ENCODE measurements at regions not wholly inside any gene's neighbourhood (a gene's known extent, or its start where the extent isn't known, plus 50 kb on each side); places are given as distances from the start of the nearest gene placed in this dataset.

DNA sequence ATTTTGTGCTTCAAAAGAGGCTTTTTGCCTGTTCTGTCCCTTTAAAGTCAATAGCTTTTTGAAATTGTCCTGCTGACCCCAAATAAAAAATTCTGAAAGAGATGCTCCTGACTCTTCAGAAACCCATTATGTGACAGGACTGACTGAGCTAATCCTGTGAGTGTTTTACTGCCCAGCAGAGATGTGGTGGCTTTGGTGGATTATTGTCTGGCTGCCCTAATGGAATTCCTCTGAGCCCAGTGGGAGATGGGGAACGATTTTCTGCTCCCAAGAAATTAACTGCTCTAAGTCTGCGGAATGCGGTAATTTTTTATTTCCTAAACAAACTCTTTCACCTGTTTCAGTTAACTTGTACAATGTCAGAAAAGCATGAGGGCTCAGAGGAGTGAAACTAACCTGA is 258.2 kb downstream of the IKZF2 start:
- TF ChIP-seq, protein P1, sequence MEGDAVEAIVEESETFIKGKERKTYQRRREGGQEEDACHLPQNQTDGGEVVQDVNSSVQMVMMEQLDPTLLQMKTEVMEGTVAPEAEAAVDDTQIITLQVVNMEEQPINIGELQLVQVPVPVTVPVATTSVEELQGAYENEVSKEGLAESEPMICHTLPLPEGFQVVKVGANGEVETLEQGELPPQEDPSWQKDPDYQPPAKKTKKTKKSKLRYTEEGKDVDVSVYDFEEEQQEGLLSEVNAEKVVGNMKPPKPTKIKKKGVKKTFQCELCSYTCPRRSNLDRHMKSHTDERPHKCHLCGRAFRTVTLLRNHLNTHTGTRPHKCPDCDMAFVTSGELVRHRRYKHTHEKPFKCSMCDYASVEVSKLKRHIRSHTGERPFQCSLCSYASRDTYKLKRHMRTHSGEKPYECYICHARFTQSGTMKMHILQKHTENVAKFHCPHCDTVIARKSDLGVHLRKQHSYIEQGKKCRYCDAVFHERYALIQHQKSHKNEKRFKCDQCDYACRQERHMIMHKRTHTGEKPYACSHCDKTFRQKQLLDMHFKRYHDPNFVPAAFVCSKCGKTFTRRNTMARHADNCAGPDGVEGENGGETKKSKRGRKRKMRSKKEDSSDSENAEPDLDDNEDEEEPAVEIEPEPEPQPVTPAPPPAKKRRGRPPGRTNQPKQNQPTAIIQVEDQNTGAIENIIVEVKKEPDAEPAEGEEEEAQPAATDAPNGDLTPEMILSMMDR (IDR thresholded peaks at IDR 0.05; ENCODE audit: insufficient read depth, low read depth, low read length) = no peak
- no peak for TF ChIP-seq EZH2 (IDR thresholded peaks at IDR 0.05; ENCODE audit: insufficient read depth, low read length)
